OCI-LY3 (cell line): ENCODE measurements at regions not wholly inside any gene's neighbourhood (a gene's known extent, or its start where the extent isn't known, plus 50 kb on each side); places are given as distances from the start of the nearest gene placed in this dataset.

Experiments
- H2AFZ ChIP-seq: fragments of 200-600, 300-600 bp; shearing (Covaris generic); 2 replicates; pipeline ENCODE4 v1.6.0; 2014; ENCODE audit warnings: antibody characterized with exemption, low read depth, low read length
- H3K27ac ChIP-seq: fragments of 200-600, 300-600 bp; sonication (generic); 2 replicates; pipeline ENCODE4 v1.5.1; 2014; ENCODE audit warnings: mild to moderate bottlenecking, low read length, moderate library complexity, mixed read lengths
- H3K27me3 ChIP-seq: fragments of 200-600, 300-600 bp; sonication (generic); 2 replicates; pipeline ENCODE4 v1.6.1; 2014; ENCODE audit warnings: low read depth, low read length, mixed read lengths
- H3K36me3 ChIP-seq: fragments of 200-600, 300-600 bp; sonication (generic); replicated peaks from 2 replicates; pipeline ENCODE3; 2014; ENCODE audit warnings: low read depth, low read length, mixed read lengths
- H3K4me1 ChIP-seq: fragments of 300-600, 200-600 bp; sonication (generic); 2 replicates; pipeline ENCODE4 v1.6.1; 2014; ENCODE audit warnings: low read length, mixed read lengths
- H3K4me2 ChIP-seq: fragments of 200-600, 300-600 bp; sonication (generic); 2 replicates; pipeline ENCODE4 v1.6.1; 2014; ENCODE audit warnings: low read length, mixed read lengths
- H3K4me3 ChIP-seq: fragments of 300-600, 200-600 bp; sonication (generic); 2 replicates; pipeline ENCODE4 v1.5.1; 2014; ENCODE audit warnings: antibody characterized with exemption, mild to moderate bottlenecking, low read length, moderate library complexity
- H3K79me2 ChIP-seq: fragments of 300-600, 200-600 bp; shearing (Covaris generic); 2 replicates; pipeline ENCODE4 v1.6.1; 2014; ENCODE audit warnings: mild to moderate bottlenecking, low read length, mixed read lengths
- H3K9ac ChIP-seq: fragments of 300-600, 200-600 bp; shearing (Covaris generic); 2 replicates; pipeline ENCODE4 v1.6.0; 2014; ENCODE audit warnings: mild to moderate bottlenecking, low read length, moderate library complexity
- H3K9me3 ChIP-seq: fragments of 200-600, 300-600 bp; shearing (Covaris generic); 2 replicates; pipeline ENCODE4 v1.6.1; 2014; ENCODE audit warnings: low read length, mixed read lengths; ENCODE audit not compliant: insufficient read depth
- H4K20me1 ChIP-seq: fragments of 200-600, 300-600 bp; sonication (generic); 2 replicates; pipeline ENCODE4 v1.6.1; 2016; ENCODE audit warnings: low read length, mixed read lengths; ENCODE audit not compliant: insufficient read depth
- EZH2phosphoT487 ChIP-seq: fragments of 200-600 bp; shearing (Covaris generic); IDR thresholded peaks from 2 replicates; pipeline ENCODE4 v1.6.1; 2018; ENCODE audit warnings: antibody characterized with exemption, mixed run types, low read depth
- TF ChIP-seq, protein P1 (sequence below): fragments of 200-600, 300-600 bp; sonication (generic); IDR thresholded peaks from 2 replicates; pipeline ENCODE4 v1.5.1; 2014; ENCODE audit warnings: antibody characterized with exemption, low read length, low read depth

GRCh38 chr11:121792185-121792584 is 323.8 kb downstream of the BLID start:
- Histone ChIP-seq H3K4me3 (no peak overlapping the region), H3K36me3 (no peaks in the 10 kb centered on the region), H3K79me2 (no peaks in the 10 kb centered on the region), H3K4me2 (no peak overlapping the region), H3K27ac (no peak overlapping the region), H2AFZ (no peak overlapping the region), H3K9me3 (no peaks in the 10 kb centered on the region), H3K27me3 (no peaks in the 10 kb centered on the region), H4K20me1 (no peaks in the 10 kb centered on the region), H3K4me1 (no peaks in the 10 kb centered on the region), H3K9ac (no peak overlapping the region)
- TF ChIP-seq, protein P1, sequence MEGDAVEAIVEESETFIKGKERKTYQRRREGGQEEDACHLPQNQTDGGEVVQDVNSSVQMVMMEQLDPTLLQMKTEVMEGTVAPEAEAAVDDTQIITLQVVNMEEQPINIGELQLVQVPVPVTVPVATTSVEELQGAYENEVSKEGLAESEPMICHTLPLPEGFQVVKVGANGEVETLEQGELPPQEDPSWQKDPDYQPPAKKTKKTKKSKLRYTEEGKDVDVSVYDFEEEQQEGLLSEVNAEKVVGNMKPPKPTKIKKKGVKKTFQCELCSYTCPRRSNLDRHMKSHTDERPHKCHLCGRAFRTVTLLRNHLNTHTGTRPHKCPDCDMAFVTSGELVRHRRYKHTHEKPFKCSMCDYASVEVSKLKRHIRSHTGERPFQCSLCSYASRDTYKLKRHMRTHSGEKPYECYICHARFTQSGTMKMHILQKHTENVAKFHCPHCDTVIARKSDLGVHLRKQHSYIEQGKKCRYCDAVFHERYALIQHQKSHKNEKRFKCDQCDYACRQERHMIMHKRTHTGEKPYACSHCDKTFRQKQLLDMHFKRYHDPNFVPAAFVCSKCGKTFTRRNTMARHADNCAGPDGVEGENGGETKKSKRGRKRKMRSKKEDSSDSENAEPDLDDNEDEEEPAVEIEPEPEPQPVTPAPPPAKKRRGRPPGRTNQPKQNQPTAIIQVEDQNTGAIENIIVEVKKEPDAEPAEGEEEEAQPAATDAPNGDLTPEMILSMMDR, result no peak
- TF ChIP-seq EZH2phosphoT487, result no peak

GRCh38 chr11:121790430-121790829 is 325.6 kb downstream of the BLID start:
- no peak for TF ChIP-seq EZH2phosphoT487
- TF ChIP-seq, protein P1, result no peak

DNA sequence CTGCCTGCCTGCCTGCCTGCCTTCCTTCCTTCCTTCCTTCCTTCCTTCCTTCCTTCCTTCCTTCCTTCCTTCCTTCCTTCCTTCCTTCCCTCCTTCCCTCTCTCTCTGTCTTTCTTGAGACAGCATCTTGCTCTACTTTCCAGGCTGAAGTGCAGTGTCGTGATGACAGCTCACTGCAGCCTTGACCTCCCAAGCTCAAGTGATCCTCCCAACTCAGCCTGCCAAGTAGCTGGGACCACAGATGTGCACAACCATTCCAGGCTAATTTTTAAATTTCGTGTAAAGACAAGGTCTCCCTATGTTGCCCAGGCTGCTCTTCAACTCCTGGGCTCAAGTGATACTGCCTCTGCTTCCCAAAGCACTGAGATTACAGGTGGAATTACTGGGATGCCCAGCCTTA is 328.2 kb upstream of the SORL1-AS1 start:
- H3K4me2 ChIP-seq, result no peak overlapping the region
- no peaks in the 10 kb centered on the region for H4K20me1 ChIP-seq
- no peaks in the 10 kb centered on the region for H3K9me3 ChIP-seq
- TF ChIP-seq, protein P1, result no peak
- no peak for TF ChIP-seq EZH2phosphoT487
- H3K36me3 ChIP-seq, result no peaks in the 10 kb centered on the region
- no peak overlapping the region for H3K9ac ChIP-seq
- no peaks in the 10 kb centered on the region for H3K27me3 ChIP-seq
- H2AFZ ChIP-seq, result no peak overlapping the region
- no peak overlapping the region for H3K4me3 ChIP-seq
- H3K27ac ChIP-seq, result no peak overlapping the region
- H3K79me2 ChIP-seq, result no peaks in the 10 kb centered on the region
- no peaks in the 10 kb centered on the region for H3K4me1 ChIP-seq

More at GRCh38 chr11:121790430-121790829, 325.6 kb downstream of the BLID start:
- Histone ChIP-seq H4K20me1 (no peaks in the 10 kb centered on the region), H3K79me2 (no peaks in the 10 kb centered on the region), H3K4me1 (no peaks in the 10 kb centered on the region), H3K9me3 (no peaks in the 10 kb centered on the region), H3K4me3 (no peak overlapping the region), H2AFZ (no peak overlapping the region), H3K4me2 (no peak overlapping the region), H3K36me3 (no peaks in the 10 kb centered on the region), H3K27me3 (no peaks in the 10 kb centered on the region), H3K27ac (no peak overlapping the region), H3K9ac (no peak overlapping the region)

- no peak for TF ChIP-seq EZH2phosphoT487
- TF ChIP-seq, protein P1, result no peak
- Histone ChIP-seq H3K4me1 (no peaks in the 10 kb centered on the region), H3K9ac (no peak overlapping the region), H4K20me1 (no peaks in the 10 kb centered on the region), H3K4me2 (no peak overlapping the region), H3K27ac (no peak overlapping the region), H2AFZ (no peak overlapping the region), H3K79me2 (no peaks in the 10 kb centered on the region), H3K36me3 (no peaks in the 10 kb centered on the region), H3K4me3 (no peak overlapping the region), H3K9me3 (no peaks in the 10 kb centered on the region), H3K27me3 (no peaks in the 10 kb centered on the region)
Measured at GRCh38 chr11:121777056-121777455, 324.3 kb upstream of the SORL1-AS1 start.
